Fibroblast of villous mesenchyme (primary cell): ENCODE measurements at regions not wholly inside any gene's neighbourhood (a gene's known extent, or its start where the extent isn't known, plus 50 kb on each side); places are given as distances from the start of the nearest gene placed in this dataset.

Source experiments
- DNase-seq: peaks from one replicate; pipeline ENCODE4 v3.0.0-alpha.2; 2010; ENCODE audit warnings: low read depth
- H3K4me3 ChIP-seq: 2 replicates; pipeline ENCODE4 v1.5.1; 2011; ENCODE audit warnings: low read depth, mild to moderate bottlenecking, low read length
- CTCF ChIP-seq: IDR thresholded peaks from 2 replicates; pipeline ENCODE4 v1.5.1; 2012; ENCODE audit warnings: low read depth, mild to moderate bottlenecking, low read length; ENCODE audit not compliant: insufficient read depth

GRCh38 chr22:49106842-49107152 lies 720.9 kb downstream of the BRD1 start:
- DNase-seq: no peak
- no peak overlapping the region for H3K4me3 ChIP-seq
- TF ChIP-seq CTCF: no peak

DNA sequence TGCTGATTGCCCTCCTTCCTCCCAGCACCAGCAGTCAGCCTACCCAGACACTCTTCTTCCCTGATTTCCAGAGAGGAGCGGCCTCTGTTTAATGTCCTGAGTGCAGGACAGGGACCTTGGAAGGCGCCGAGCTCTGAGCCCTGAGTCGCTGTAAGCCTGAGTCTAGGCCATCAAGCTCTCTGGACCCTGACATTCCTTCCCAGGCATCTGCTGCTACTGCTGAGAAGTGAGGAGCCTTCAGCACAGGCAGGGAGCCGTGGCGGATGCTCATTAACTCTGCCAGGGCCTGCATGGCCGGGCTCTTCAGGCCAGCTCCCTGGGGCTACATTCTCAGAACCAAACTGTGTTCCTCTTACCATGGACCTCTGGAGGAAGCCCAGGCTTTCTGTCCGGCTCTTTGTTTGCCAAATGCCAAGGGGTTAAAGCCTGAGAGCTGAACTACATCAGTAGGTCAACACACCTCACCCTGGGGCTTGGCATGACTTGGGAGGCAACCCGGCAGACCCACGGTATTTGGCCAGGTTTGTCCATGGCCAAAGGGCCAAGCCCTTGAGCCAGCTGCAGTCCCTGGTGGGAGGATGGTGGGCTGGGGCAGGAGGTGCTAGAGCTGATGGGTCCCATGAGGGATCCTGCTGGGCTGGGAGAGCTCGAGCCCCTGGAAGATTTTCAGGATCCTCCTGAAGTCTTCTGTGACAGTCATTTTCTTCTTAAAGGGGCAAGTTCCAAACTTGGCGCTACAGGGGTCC lies 721.4 kb downstream of the BRD1 start:
- DNase-seq: no peak
- H3K4me3 ChIP-seq: no peak overlapping the region
- TF ChIP-seq CTCF: no peak

DNA sequence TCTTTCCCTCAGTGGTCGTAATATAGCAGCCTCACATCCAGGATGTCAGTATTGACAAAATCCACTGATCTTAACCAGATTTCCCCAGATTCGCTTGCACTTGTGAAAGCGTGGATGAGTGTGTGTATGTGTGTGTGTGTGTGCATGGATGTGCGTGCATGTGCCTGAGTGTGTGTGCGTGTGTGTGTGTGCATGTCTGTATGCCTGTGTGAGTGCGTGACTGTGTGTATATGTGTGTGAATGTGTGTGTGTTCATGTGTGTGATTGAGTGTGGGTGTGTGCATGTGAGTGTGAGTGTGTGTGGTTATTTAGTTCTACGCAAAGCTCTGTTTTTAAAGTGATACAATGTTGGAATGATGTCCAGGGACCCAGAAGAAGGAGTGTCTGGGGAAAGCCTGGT lies 723.2 kb downstream of the BRD1 start:
- no peak overlapping the region for H3K4me3 ChIP-seq
- DNase-seq: no peak
- no peak for TF ChIP-seq CTCF

- TF ChIP-seq CTCF: no peak
- DNase-seq: no peak
- H3K4me3 ChIP-seq: no peak overlapping the region
Observed at GRCh38 chr22:49103314-49104059, 724.2 kb downstream of the BRD1 start.

- no peak overlapping the region for H3K4me3 ChIP-seq
- DNase-seq: no peak
- TF ChIP-seq CTCF: no peak
Observed at GRCh38 chr22:49102367-49102766, 725.3 kb downstream of the BRD1 start.

DNA sequence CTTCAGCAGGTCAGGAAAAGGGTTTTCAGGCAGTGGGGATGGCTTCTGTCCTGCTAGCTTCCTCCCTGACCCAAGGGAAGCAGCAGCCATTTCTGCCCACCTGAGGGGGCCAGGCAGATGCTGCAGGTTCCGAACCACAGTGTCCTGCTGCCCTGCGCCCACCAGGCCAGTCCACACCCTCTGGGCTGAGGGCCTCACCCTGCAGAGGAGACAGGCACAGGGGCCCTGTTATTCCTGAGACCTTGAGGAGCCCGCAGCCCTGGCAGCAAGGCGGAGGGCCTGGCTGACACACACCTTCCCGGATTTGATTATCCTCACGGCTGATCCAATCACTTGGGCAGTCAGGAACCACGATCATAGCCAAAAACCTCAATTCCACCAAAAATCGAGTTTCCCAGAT lies 725.8 kb downstream of the BRD1 start:
- DNase-seq: no peak
- TF ChIP-seq CTCF: no peak
- H3K4me3 ChIP-seq: no peak overlapping the region
